ENCODE measurements at regions not wholly inside any gene's neighbourhood (a gene's known extent, or its start where the extent isn't known, plus 50 kb on each side); places are given as distances from the start of the nearest gene placed in this dataset.

GRCh38 chr17:71725811-71726210 is 395.0 kb upstream of the SOX9 start:
- POLR2A ChIA-PET = no interaction called here
- H3K27ac ChIP-seq (ENCODE audit: low read depth, low read length) = no peak overlapping the region
- no peaks in the 10 kb centered on the region for H3K27me3 ChIP-seq (ENCODE audit: control insufficient read depth, insufficient read depth, low read length)
- H3K4me3 ChIP-seq (ENCODE audit: low read depth, low read length) = no peak overlapping the region
- TF ChIP-seq CTCF (IDR thresholded peaks at IDR 0.05; ENCODE audit: low read depth, low read length) = no peak
- CTCF ChIA-PET = interaction anchor here (0.6 kb wide), 1 partner anchor 184 kb away, joined by 3 read pairs; no protein-coding TSS in a partner anchor
- H3K9me3 ChIP-seq (ENCODE audit: control insufficient read depth, insufficient read depth, low read length) = no peaks in the 10 kb centered on the region
- DNase-seq (ENCODE audit: low read depth, low spot score) = no peak

GRCh38 chr17:71726341-71726740 is 394.5 kb upstream of the SOX9 start:
- H3K27ac ChIP-seq (ENCODE audit: low read depth, low read length) = no peak overlapping the region
- POLR2A ChIA-PET = no interaction called here
- H3K9me3 ChIP-seq (ENCODE audit: control insufficient read depth, insufficient read depth, low read length) = no peaks in the 10 kb centered on the region
- H3K4me3 ChIP-seq (ENCODE audit: low read depth, low read length) = peak overlapping the region; percentile 47
- H3K27me3 ChIP-seq (ENCODE audit: control insufficient read depth, insufficient read depth, low read length) = no peaks in the 10 kb centered on the region
- DNase-seq (ENCODE audit: low read depth, low spot score) = no peak
- TF ChIP-seq CTCF (IDR thresholded peaks at IDR 0.05; ENCODE audit: low read depth, low read length) = no peak
- CTCF ChIA-PET = no interaction called here

- no peak for TF ChIP-seq CTCF (IDR thresholded peaks at IDR 0.05; ENCODE audit: low read depth, low read length)
- ChIA-PET CTCF (no interaction called here), POLR2A (no interaction called here)
- no peak overlapping the region for H3K27ac ChIP-seq (ENCODE audit: low read depth, low read length)
- no peaks in the 10 kb centered on the region for H3K27me3 ChIP-seq (ENCODE audit: control insufficient read depth, insufficient read depth, low read length)
- no peaks in the 10 kb centered on the region for H3K9me3 ChIP-seq (ENCODE audit: control insufficient read depth, insufficient read depth, low read length)
- H3K4me3 ChIP-seq (ENCODE audit: low read depth, low read length) = no peak overlapping the region
- DNase-seq (ENCODE audit: low read depth, low spot score) = no peak
These were observed 393.5 kb upstream of the SOX9 start for GRCh38 chr17:71727292-71727691.

- CTCF ChIA-PET = no interaction called here
- H3K4me3 ChIP-seq (ENCODE audit: low read depth, low read length) = no peak overlapping the region
- no peaks in the 10 kb centered on the region for H3K9me3 ChIP-seq (ENCODE audit: control insufficient read depth, insufficient read depth, low read length)
- DNase-seq (ENCODE audit: low read depth, low spot score) = no peak
- no peaks in the 10 kb centered on the region for H3K27me3 ChIP-seq (ENCODE audit: control insufficient read depth, insufficient read depth, low read length)
- H3K27ac ChIP-seq (ENCODE audit: low read depth, low read length) = no peak overlapping the region
- TF ChIP-seq CTCF (IDR thresholded peaks at IDR 0.05; ENCODE audit: low read depth, low read length) = no peak
- POLR2A ChIA-PET = no interaction called here
These were observed 393.1 kb upstream of the SOX9 start for GRCh38 chr17:71727723-71728122.

- CTCF ChIA-PET = no interaction called here
These were observed 389.9 kb upstream of the SOX9 start for GRCh38 chr17:71730871-71731270.

More at GRCh38 chr17:71730871-71731270, 389.9 kb upstream of the SOX9 start:
- no peak overlapping the region for H3K27ac ChIP-seq (ENCODE audit: low read depth, low read length)
- no peak for DNase-seq (ENCODE audit: low read depth, low spot score)
- TF ChIP-seq CTCF (IDR thresholded peaks at IDR 0.05; ENCODE audit: low read depth, low read length) = no peak
- H3K9me3 ChIP-seq (ENCODE audit: control insufficient read depth, insufficient read depth, low read length) = no peaks in the 10 kb centered on the region
- no peak overlapping the region for H3K4me3 ChIP-seq (ENCODE audit: low read depth, low read length)
- POLR2A ChIA-PET = no interaction called here
- H3K27me3 ChIP-seq (ENCODE audit: control insufficient read depth, insufficient read depth, low read length) = no peaks in the 10 kb centered on the region

Data from AG04450 (cell line).